KOPT-K1 (cell line): ENCODE measurements at regions not wholly inside any gene's neighbourhood (a gene's known extent, or its start where the extent isn't known, plus 50 kb on each side); places are given as distances from the start of the nearest gene placed in this dataset.

Source experiments
- H3K27ac ChIP-seq: fragments of 200-600 bp; sonication (generic); 2 replicates; pipeline ENCODE4 v1.5.1; 2016; ENCODE audit warnings: antibody characterized with exemption, mild to moderate bottlenecking, low read depth, low read length; ENCODE audit not compliant: poor library complexity, severe bottlenecking
- H3K36me3 ChIP-seq: fragments of 200-600 bp; sonication (generic); 2 replicates; pipeline ENCODE4 v1.5.1; 2017; ENCODE audit warnings: antibody characterized with exemption, mild to moderate bottlenecking, low read length, moderate library complexity; ENCODE audit not compliant: insufficient read depth
- H3K9me3 ChIP-seq: fragments of 200-600 bp; sonication (generic); 2 replicates; pipeline ENCODE4 v1.5.1; 2017; ENCODE audit warnings: antibody characterized with exemption, low read length, mild to moderate bottlenecking; ENCODE audit not compliant: insufficient read depth, poor library complexity, severe bottlenecking

- Histone ChIP-seq H3K9me3 (peaks cover 11% of the 10 kb centered on the region), H3K27ac (no peak overlapping the region)
These were observed 921.3 kb downstream of the METTL15 start for GRCh38 chr11:29029452-29029851.

DNA sequence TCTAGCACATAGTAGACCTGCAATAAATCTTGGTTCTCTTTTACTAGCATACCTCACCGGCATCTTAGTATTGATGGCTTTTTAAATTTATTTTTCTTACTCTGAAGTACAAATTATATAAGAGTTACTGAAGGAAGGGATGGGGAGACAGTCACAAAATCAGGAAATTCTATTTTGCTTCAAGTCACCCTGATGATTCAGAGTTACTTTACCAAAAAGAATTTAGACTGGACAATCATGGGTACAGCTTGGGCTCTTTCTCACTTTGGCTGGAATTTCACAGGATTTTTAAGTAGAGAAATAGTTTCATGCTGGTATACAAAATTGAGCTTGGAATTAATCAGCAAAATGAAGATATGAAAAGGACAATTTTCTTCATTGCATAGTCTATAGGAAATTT, 919.2 kb downstream of the METTL15 start:
- no peaks in the 10 kb centered on the region for H3K36me3 ChIP-seq

More at GRCh38 chr11:29029452-29029851, 921.3 kb downstream of the METTL15 start:
- H3K36me3 ChIP-seq = no peaks in the 10 kb centered on the region

DNA sequence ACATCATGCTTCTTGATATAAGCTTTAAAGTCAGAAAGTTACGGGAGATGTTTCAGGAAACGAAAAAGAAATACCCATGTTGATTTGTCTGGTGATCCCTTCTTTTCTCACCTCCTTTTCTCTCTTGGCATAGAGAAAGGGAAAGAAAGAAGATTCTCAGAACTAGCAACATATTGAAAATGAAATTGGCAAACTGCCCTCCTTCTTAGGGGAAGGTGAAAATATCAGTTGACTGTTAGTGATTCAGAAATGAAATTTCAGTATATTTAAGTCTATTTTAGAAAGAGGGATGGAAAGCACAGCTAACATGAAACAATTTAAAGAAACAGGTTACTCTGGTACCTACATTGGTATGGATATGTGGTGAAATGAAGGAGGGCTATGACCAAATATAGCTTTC, 918.1 kb downstream of the METTL15 start:
- Histone ChIP-seq H3K9me3 (peaks cover 11% of the 10 kb centered on the region), H3K27ac (no peak overlapping the region), H3K36me3 (no peaks in the 10 kb centered on the region)

More for the DNA sequence above, 919.2 kb downstream of the METTL15 start:
- peaks cover 11% of the 10 kb centered on the region for H3K9me3 ChIP-seq
- no peak overlapping the region for H3K27ac ChIP-seq

DNA sequence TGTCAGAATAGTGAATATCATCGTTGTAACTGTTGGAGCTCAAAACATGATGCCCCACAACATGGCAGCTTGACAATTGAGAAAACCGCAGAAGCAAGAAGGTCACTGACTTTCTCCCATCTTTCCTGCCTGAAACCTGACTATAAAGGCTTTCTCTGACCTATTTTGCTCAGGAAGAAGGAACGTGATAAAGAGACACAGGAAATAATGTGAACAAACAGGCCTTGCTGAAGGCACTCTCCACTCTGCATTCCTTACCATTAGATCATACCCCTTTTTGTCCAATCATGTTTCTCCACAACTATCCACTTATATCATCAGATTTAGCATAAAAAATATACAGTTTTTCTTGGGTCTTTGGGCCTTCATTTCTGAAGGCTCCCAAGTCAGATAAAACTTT, 916.8 kb downstream of the METTL15 start:
- Histone ChIP-seq H3K9me3 (peaks cover 11% of the 10 kb centered on the region), H3K27ac (no peak overlapping the region), H3K36me3 (no peaks in the 10 kb centered on the region)

- Histone ChIP-seq H3K9me3 (peaks cover 4% of the 10 kb centered on the region), H3K36me3 (no peaks in the 10 kb centered on the region)
These were observed 916.2 kb downstream of the METTL15 start for GRCh38 chr11:29024386-29024785.

GRCh38 chr11:29023761-29024160, 915.6 kb downstream of the METTL15 start:
- Histone ChIP-seq H3K27ac (no peak overlapping the region), H3K9me3 (no peaks in the 10 kb centered on the region)

More at GRCh38 chr11:29024386-29024785, 916.2 kb downstream of the METTL15 start:
- H3K27ac ChIP-seq = no peak overlapping the region

GRCh38 chr11:29022676-29023075, 914.5 kb downstream of the METTL15 start:
- Histone ChIP-seq H3K9me3 (no peaks in the 10 kb centered on the region), H3K36me3 (no peaks in the 10 kb centered on the region), H3K27ac (no peak overlapping the region)

More at GRCh38 chr11:29023761-29024160, 915.6 kb downstream of the METTL15 start:
- H3K36me3 ChIP-seq = no peaks in the 10 kb centered on the region

GRCh38 chr11:29019960-29020683, 911.9 kb downstream of the METTL15 start:
- Histone ChIP-seq H3K9me3 (no peaks in the 10 kb centered on the region), H3K27ac (no peak overlapping the region), H3K36me3 (no peaks in the 10 kb centered on the region)

- H3K36me3 ChIP-seq = no peaks in the 10 kb centered on the region
- H3K27ac ChIP-seq = no peak overlapping the region
- H3K9me3 ChIP-seq = no peaks in the 10 kb centered on the region
These were observed 910.4 kb downstream of the METTL15 start for GRCh38 chr11:29018631-29019030.

DNA sequence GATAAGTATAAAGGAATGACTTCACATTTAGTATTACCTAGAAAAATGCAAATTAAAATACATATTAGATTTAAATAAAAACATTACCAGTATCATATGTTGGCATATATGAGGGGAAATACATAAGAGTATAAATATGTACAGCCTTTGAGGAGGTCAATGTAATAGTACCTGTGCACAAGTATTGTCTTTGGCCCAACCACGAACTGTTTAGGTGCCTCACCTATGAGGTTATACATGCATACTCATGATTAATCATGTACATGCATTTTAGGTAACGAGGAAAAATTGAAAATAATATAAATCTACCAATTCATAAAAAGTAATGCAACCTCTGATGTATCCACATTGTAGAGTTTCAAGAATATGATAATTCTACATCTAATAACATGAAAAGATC, 909.8 kb downstream of the METTL15 start:
- no peaks in the 10 kb centered on the region for H3K36me3 ChIP-seq
- no peak overlapping the region for H3K27ac ChIP-seq
- H3K9me3 ChIP-seq = no peaks in the 10 kb centered on the region

GRCh38 chr11:29012507-29012906, 904.3 kb downstream of the METTL15 start:
- H3K27ac ChIP-seq = no peak overlapping the region
- H3K36me3 ChIP-seq = no peaks in the 10 kb centered on the region
- no peaks in the 10 kb centered on the region for H3K9me3 ChIP-seq

- H3K27ac ChIP-seq = no peak overlapping the region
- H3K9me3 ChIP-seq = no peaks in the 10 kb centered on the region
- H3K36me3 ChIP-seq = no peaks in the 10 kb centered on the region
These were observed 901.2 kb downstream of the METTL15 start for GRCh38 chr11:29009426-29009825.

DNA sequence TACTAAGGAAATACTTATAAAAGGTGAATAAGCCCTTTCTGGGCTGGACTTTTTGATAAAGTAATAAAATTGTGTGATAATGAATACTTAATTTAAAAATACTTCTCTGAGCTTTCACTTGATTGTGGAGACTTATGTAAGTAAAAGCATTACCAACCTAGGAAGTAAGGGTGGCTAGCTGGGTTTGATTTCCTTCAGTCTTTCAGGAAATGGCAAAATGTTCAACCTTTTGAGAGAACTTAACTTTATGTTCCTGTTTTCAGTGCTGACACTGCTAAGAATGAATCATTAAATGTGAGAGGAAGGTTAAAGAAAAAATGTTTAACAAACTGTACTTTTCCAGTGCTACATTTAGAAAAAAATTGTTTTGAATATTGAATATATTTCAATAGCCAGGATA, 900.3 kb downstream of the METTL15 start:
- Histone ChIP-seq H3K36me3 (no peaks in the 10 kb centered on the region), H3K9me3 (no peaks in the 10 kb centered on the region), H3K27ac (no peak overlapping the region)

DNA sequence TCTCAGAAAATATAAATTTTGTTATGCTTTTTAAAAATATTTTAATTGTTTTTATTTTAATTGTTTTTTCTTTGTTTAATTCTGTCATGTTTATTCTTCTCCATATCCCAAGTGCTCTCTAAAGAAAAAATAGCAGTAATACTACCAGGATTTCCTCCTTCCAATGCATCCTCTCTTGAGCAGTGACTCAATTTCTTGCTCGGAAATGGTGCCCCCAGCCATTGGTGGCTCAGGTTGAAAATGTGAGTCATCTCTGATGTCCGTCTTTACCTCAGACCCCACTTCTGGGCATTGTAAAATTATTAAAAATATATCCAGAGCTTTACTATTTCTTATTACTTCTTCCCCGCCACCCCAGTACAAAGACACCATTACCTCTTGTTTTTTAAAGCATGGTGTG, 898.5 kb downstream of the METTL15 start:
- H3K36me3 ChIP-seq = no peaks in the 10 kb centered on the region
- no peaks in the 10 kb centered on the region for H3K9me3 ChIP-seq
- H3K27ac ChIP-seq = no peak overlapping the region

DNA sequence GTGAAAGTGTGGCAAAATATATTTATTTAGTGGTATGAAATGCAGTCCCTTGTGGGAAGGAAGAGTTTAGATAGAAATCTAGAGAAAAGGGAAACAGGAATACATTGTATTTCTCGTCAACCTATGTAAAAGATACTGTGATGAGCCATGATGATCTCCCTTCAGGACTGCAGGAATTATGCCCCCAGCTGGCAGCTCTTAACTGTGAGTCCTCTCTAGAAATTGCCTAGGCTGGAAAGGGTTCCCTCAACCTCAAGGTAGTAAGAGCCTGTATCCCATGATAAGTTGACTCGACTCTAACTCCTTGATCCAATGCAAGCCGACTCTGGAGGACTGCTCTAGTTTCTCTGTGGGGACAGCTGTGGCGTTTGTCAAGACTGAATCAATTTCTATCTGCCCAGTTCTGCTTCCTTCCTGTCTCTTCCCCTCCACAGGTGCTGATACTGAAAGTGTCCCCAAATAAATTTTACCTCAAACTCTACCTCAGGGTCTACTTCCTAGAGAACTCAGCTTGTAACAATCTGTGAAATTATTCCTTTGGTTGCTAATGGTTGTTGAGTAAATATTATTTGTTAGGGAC, 897.3 kb downstream of the METTL15 start:
- no peaks in the 10 kb centered on the region for H3K36me3 ChIP-seq
- no peak overlapping the region for H3K27ac ChIP-seq
- H3K9me3 ChIP-seq = no peaks in the 10 kb centered on the region

GRCh38 chr11:29002816-29003215, 894.6 kb downstream of the METTL15 start:
- H3K9me3 ChIP-seq = no peaks in the 10 kb centered on the region
- no peak overlapping the region for H3K27ac ChIP-seq
- H3K36me3 ChIP-seq = no peaks in the 10 kb centered on the region
